HG03066 (cell line): ENCODE measurements at regions not wholly inside any gene's neighbourhood (a gene's known extent, or its start where the extent isn't known, plus 50 kb on each side); places are given as distances from the start of the nearest gene placed in this dataset.
"Not testable (repeated sequence)": the region's sequence is repeated elsewhere in the genome, so short reads cannot be mapped to it uniquely, and the experiment has no call there.

ENCODE experiments used
- ATAC-seq: cut with Tn5 transposase; IDR thresholded peaks from one replicate; pipeline ENCODE4 v1.9.1; 2021; ENCODE audit warnings: low read depth; ENCODE audit not compliant: unreplicated experiment

- no peak for ATAC-seq
Observed at GRCh38 chr16:66250686-66251431, 115.6 kb upstream of the CDH5 start.

- ATAC-seq: no peak
Observed at GRCh38 chr16:66247516-66248481, 118.7 kb upstream of the CDH5 start.

GRCh38 chr16:66245868-66246267 is 120.6 kb upstream of the CDH5 start:
- ATAC-seq: no peak

GRCh38 chr16:66245072-66245471 is 121.4 kb upstream of the CDH5 start:
- no peak for ATAC-seq

GRCh38 chr16:66242672-66243071 is 123.8 kb upstream of the CDH5 start:
- ATAC-seq: no peak

- not testable (repeated sequence) for ATAC-seq
Observed at GRCh38 chr16:66242206-66242605, 124.3 kb upstream of the CDH5 start.

- no peak for ATAC-seq
Observed at GRCh38 chr16:66240631-66241395, 125.7 kb upstream of the CDH5 start.

- ATAC-seq: no peak
Observed at GRCh38 chr16:66240088-66240487, 126.4 kb upstream of the CDH5 start.

GRCh38 chr16:66238696-66239095 is 127.8 kb upstream of the CDH5 start:
- no peak for ATAC-seq

- ATAC-seq: no peak
Observed at GRCh38 chr16:66236301-66236700, 130.2 kb upstream of the CDH5 start.

- no peak for ATAC-seq
Observed at GRCh38 chr16:66231452-66232160, 134.9 kb upstream of the CDH5 start.

- ATAC-seq: no peak
Observed at GRCh38 chr16:66229651-66230050, 136.8 kb upstream of the CDH5 start.

- ATAC-seq: no peak
Observed at GRCh38 chr16:66228792-66229191, 137.7 kb upstream of the CDH5 start.

- ATAC-seq: no peak
Observed at GRCh38 chr16:66227766-66228530, 138.5 kb upstream of the CDH5 start.

GRCh38 chr16:66226762-66227161 is 139.7 kb upstream of the CDH5 start:
- no peak for ATAC-seq

GRCh38 chr16:66225696-66226095 is 140.8 kb upstream of the CDH5 start:
- no peak for ATAC-seq

- ATAC-seq: no peak
Observed at GRCh38 chr16:66224626-66225025, 141.9 kb upstream of the CDH5 start.

GRCh38 chr16:66224186-66224585 is 142.3 kb upstream of the CDH5 start:
- no peak for ATAC-seq

- ATAC-seq: no peak
Observed at GRCh38 chr16:66223176-66223780, 143.2 kb upstream of the CDH5 start.
